WTC11 (cell line): ENCODE measurements at regions not wholly inside any gene's neighbourhood (a gene's known extent, or its start where the extent isn't known, plus 50 kb on each side); places are given as distances from the start of the nearest gene placed in this dataset.

ENCODE experiments used
- ATAC-seq: fragments of 200-7000 bp; cut with Tn5 transposase; 2 replicates; pipeline ENCODE4 v1.10.0; 2021; ENCODE audit warnings: mild to moderate bottlenecking, moderate library complexity
- CTCF ChIA-PET: fragments of 300-600 bp; sonication (Branson Sonifier 250); formaldehyde crosslinking; loops from one replicate; lab custom pipeline; 2021; ENCODE audit warnings: antibody characterized with exemption; lab: Charles Lee
- POLR2A ChIA-PET: fragments of 350-600 bp; sonication (Branson Sonifier 250); formaldehyde crosslinking; loops from one replicate; lab custom pipeline; 2021; ENCODE audit warnings: antibody characterized with exemption; lab: Charles Lee
- DNase-seq: peaks from one replicate; pipeline ENCODE4 v3.0.0; 2021; ENCODE audit warnings: low spot score
- H3K27ac Mint-ChIP-seq: 2 replicates; pipeline ENCODE4 v1.8.0; 2021; ENCODE audit warnings: mixed read lengths
- H3K27me3 Mint-ChIP-seq: 2 replicates; pipeline ENCODE4 v1.8.0; 2021; ENCODE audit warnings: low read depth, mild to moderate bottlenecking, moderate library complexity, mixed read lengths
- H3K36me3 Mint-ChIP-seq: 2 replicates; pipeline ENCODE4 v1.8.0; 2021; ENCODE audit warnings: mixed read lengths
- H3K4me1 Mint-ChIP-seq: 2 replicates; pipeline ENCODE4 v1.8.0; 2022; ENCODE audit warnings: mixed read lengths
- H3K4me3 Mint-ChIP-seq: 2 replicates; pipeline ENCODE4 v1.8.0; 2021; ENCODE audit warnings: mild to moderate bottlenecking, moderate library complexity, mixed read lengths
- H3K9me3 Mint-ChIP-seq: 2 replicates; pipeline ENCODE4 v1.8.0; 2021; ENCODE audit warnings: mixed read lengths
- CREB1 ChIP-seq: sonication (generic); formaldehyde crosslinking; IDR thresholded peaks from 2 replicates; pipeline ENCODE4 v1.8.0; 2023; ENCODE audit warnings: mild to moderate bottlenecking, missing genetic modification reagents
- CREM ChIP-seq: sonication (generic); formaldehyde crosslinking; IDR thresholded peaks from 2 replicates; pipeline ENCODE4 v1.8.1; 2022; ENCODE audit warnings: mild to moderate bottlenecking, missing genetic modification reagents, moderate library complexity
- ETV6 ChIP-seq: sonication (generic); formaldehyde crosslinking; IDR thresholded peaks from 2 replicates; pipeline ENCODE4 v1.8.1; 2022; ENCODE audit warnings: mild to moderate bottlenecking, missing genetic modification reagents
- GRHL2 ChIP-seq: fragments of 250-450 bp; sonication (Bioruptor Pico); IDR thresholded peaks from 2 replicates; pipeline ENCODE4 v1.8.0; 2022; ENCODE audit warnings: mild to moderate bottlenecking, moderate library complexity; ENCODE audit not compliant: insufficient replicate concordance, severe bottlenecking
- GTF2I ChIP-seq: fragments of 250-450 bp; sonication (Bioruptor Pico); conservative IDR thresholded peaks from 2 replicates; pipeline ENCODE4 v1.4.0; 2021; ENCODE audit warnings: mild to moderate bottlenecking
- JUN ChIP-seq: sonication (generic); formaldehyde crosslinking; IDR thresholded peaks from 2 replicates; pipeline ENCODE4 v1.8.0; 2023; ENCODE audit warnings: mild to moderate bottlenecking, missing genetic modification reagents
- NFATC4 ChIP-seq: fragments of 250-450 bp; sonication (Bioruptor Pico); IDR thresholded peaks from 2 replicates; pipeline ENCODE4 v1.9.0; 2021; ENCODE audit warnings: mild to moderate bottlenecking
- NR3C1 ChIP-seq: sonication (generic); formaldehyde crosslinking; conservative IDR thresholded peaks from 2 replicates; pipeline ENCODE4 v1.8.1; 2023; ENCODE audit warnings: low read depth, mild to moderate bottlenecking, missing genetic modification reagents
- PRRX2 ChIP-seq: fragments of 250-450 bp; sonication (Bioruptor Pico); IDR thresholded peaks from 2 replicates; pipeline ENCODE4 v1.8.0; 2021; ENCODE audit warnings: mild to moderate bottlenecking
- RELA ChIP-seq: sonication (generic); formaldehyde crosslinking; IDR thresholded peaks from 2 replicates; pipeline ENCODE4 v1.8.1; 2022; ENCODE audit warnings: missing genetic modification reagents, mild to moderate bottlenecking, borderline replicate concordance
- SMAD3 ChIP-seq: sonication (generic); formaldehyde crosslinking; IDR thresholded peaks from 2 replicates; pipeline ENCODE4 v1.8.0; 2022; ENCODE audit warnings: missing genetic modification reagents, mild to moderate bottlenecking, borderline replicate concordance
- SP1 ChIP-seq: sonication (generic); formaldehyde crosslinking; conservative IDR thresholded peaks from 2 replicates; pipeline ENCODE4 v1.8.1; 2022; ENCODE audit warnings: missing genetic modification reagents
- ZBTB21 ChIP-seq: sonication (generic); formaldehyde crosslinking; IDR thresholded peaks from 2 replicates; pipeline ENCODE4 v1.8.1; 2023; ENCODE audit warnings: mild to moderate bottlenecking, missing genetic modification reagents, borderline replicate concordance
- ZNF232 ChIP-seq: sonication (generic); formaldehyde crosslinking; IDR thresholded peaks from 2 replicates; pipeline ENCODE4 v1.8.0; 2022; ENCODE audit warnings: mild to moderate bottlenecking, missing genetic modification reagents
- ZNF317 ChIP-seq: sonication (generic); formaldehyde crosslinking; IDR thresholded peaks from 2 replicates; pipeline ENCODE4 v1.8.1; 2023; ENCODE audit warnings: low read depth, mild to moderate bottlenecking, moderate library complexity, missing genetic modification reagents, borderline replicate concordance
- ZNF396 ChIP-seq: fragments of 250-450 bp; sonication (Bioruptor Pico); IDR thresholded peaks from 2 replicates; pipeline ENCODE4 v1.8.0; 2021; ENCODE audit warnings: mild to moderate bottlenecking, moderate library complexity, borderline replicate concordance
- TF ChIP-seq, protein P1 (sequence below): sonication (generic); formaldehyde crosslinking; IDR thresholded peaks from 2 replicates; pipeline ENCODE4 v1.8.1; 2023; ENCODE audit warnings: mild to moderate bottlenecking, missing genetic modification reagents, moderate library complexity
- TF ChIP-seq, protein P2 (sequence below): fragments of 200-600 bp; IDR thresholded peaks from 2 replicates; pipeline ENCODE4 v1.8.0; 2022; ENCODE audit warnings: antibody characterized with exemption
- TF ChIP-seq, protein P3 (sequence below): sonication (generic); formaldehyde crosslinking; IDR thresholded peaks from 2 replicates; pipeline ENCODE4 v1.8.0; 2022; ENCODE audit warnings: mild to moderate bottlenecking, missing genetic modification reagents
- TF ChIP-seq, protein P4 (sequence below): sonication (generic); formaldehyde crosslinking; IDR thresholded peaks from 2 replicates; pipeline ENCODE4 v1.8.1; 2022; ENCODE audit warnings: mild to moderate bottlenecking, missing genetic modification reagents, moderate library complexity, borderline replicate concordance

DNA sequence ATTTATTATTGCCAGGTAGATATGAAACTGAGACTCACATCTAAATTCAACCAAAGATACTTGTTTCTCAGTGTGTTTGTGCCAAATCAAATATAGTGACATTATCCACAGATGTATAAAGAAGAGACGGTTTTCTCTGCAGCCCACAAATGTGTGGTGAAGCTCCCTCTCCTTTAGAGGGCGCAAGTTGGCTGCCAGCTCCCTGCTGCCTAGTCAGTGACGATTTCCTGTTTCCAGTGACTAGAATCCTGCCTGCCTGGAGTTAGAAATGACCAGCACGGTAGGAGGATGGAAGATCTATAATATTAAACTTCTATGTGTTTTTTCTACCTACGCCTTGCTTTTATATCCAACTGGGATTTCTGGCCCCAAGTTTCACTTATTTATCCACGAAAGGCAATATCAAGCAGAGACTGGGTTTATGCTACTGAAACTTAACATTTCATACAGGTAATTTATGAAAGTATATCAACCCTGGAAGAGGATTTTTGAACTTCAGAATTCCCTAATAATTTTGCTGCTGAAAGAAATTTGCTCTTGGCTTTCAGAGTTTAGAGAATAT is 1793.7 kb upstream of the TENM3 start:
- Mint-ChIP-seq H3K27ac (no peak overlapping the region), H3K4me3 (no peak overlapping the region), H3K27me3 (no peaks in the 10 kb centered on the region), H3K9me3 (no peaks in the 10 kb centered on the region), H3K4me1 (peaks cover 26% of the 10 kb centered on the region), H3K36me3 (no peaks in the 10 kb centered on the region)
- TF ChIP-seq CREB1 (CRISPR knock-in tag) (no peak), RELA (CRISPR knock-in tag) (no peak), CREM (CRISPR knock-in tag) (0 out of 2 replicates have a peak, but pooled peaks have one; percentile 33), SMAD3 (no peak), ZBTB21 (CRISPR knock-in tag) (0 out of 2 replicates have a peak, but pooled peaks have one; percentile 18), PRRX2 (CRISPR knock-in tag) (no peak)
- TF ChIP-seq, protein P1, sequence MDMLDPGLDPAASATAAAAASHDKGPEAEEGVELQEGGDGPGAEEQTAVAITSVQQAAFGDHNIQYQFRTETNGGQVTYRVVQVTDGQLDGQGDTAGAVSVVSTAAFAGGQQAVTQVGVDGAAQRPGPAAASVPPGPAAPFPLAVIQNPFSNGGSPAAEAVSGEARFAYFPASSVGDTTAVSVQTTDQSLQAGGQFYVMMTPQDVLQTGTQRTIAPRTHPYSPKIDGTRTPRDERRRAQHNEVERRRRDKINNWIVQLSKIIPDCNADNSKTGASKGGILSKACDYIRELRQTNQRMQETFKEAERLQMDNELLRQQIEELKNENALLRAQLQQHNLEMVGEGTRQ (CRISPR knock-in tag), result no peak
- TF ChIP-seq, protein P2, sequence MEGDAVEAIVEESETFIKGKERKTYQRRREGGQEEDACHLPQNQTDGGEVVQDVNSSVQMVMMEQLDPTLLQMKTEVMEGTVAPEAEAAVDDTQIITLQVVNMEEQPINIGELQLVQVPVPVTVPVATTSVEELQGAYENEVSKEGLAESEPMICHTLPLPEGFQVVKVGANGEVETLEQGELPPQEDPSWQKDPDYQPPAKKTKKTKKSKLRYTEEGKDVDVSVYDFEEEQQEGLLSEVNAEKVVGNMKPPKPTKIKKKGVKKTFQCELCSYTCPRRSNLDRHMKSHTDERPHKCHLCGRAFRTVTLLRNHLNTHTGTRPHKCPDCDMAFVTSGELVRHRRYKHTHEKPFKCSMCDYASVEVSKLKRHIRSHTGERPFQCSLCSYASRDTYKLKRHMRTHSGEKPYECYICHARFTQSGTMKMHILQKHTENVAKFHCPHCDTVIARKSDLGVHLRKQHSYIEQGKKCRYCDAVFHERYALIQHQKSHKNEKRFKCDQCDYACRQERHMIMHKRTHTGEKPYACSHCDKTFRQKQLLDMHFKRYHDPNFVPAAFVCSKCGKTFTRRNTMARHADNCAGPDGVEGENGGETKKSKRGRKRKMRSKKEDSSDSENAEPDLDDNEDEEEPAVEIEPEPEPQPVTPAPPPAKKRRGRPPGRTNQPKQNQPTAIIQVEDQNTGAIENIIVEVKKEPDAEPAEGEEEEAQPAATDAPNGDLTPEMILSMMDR, result peak; percentile 51; the same call in 1 of the 2 replicates
- ATAC-seq (peak; percentile 99), DNase-seq (peak; percentile 56)
- ChIA-PET CTCF (interaction anchor here (0.6 to 1.5 kb wide), 7 partner anchors 8 to 215 kb away, joined by 3 to 8 read pairs (median 4); no protein-coding TSS in a partner anchor), POLR2A (no interaction called here)

DNA sequence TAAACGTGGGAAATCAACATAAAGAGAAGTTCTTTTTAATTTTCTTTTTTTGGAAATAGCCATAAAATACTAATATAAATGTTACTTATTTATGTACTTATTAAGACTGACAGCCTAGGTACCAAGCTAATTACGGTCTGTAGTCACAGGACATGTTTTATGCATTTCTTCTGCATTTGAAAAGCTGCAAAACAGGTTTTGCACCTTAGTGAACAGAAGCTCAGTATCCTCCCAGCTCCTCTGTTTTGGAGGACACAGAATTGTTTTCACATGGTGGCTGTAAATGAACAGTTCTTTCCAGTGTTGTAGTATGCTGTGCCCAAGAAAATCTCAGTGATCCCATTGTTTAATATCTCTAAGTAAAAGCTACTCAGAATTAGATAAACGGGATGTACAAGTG is 1788.0 kb upstream of the TENM3 start:
- Mint-ChIP-seq H3K27ac (peak overlapping the region; percentile 72; the same call in 1 of the 2 replicates), H3K36me3 (no peaks in the 10 kb centered on the region), H3K9me3 (no peaks in the 10 kb centered on the region), H3K4me3 (no peak overlapping the region), H3K27me3 (no peaks in the 10 kb centered on the region; the same call in 1 of the 2 replicates), H3K4me1 (peaks cover 49% of the 10 kb centered on the region)
- peak; percentile 61 for ATAC-seq
- TF ChIP-seq SMAD3 (no peak), JUN (CRISPR knock-in tag) (no peak), ZNF317 (CRISPR knock-in tag) (no peak), NFATC4 (no peak)
- CTCF ChIA-PET, result interaction anchor here (1.0 to 1.4 kb wide), 3 partner anchors 25 to 588 kb away, joined by 3 to 6 read pairs (median 3); no protein-coding TSS in a partner anchor
- no peak for DNase-seq
- POLR2A ChIA-PET, result no interaction called here

DNA sequence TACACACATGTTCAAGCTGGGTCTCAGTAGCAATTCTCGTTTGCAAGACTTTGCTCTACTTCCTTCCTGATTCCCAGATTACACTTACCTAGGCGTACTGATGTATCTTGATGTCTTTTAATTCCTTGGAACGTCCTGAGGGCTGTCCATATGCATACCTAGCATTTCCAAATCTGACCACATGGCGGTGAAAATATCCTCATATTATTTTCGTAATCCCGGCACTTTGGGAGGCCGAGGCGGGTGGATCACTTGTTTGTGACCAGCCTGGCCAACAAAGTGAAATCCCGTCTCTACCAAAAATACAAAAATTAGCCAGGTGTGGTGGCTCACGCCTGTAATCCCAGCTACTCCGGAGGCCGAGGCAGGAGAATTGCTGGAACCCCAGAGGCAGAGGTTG is 1786.3 kb upstream of the TENM3 start:
- Mint-ChIP-seq H3K27ac (peak overlapping the region; percentile 65; the same call in 1 of the 2 replicates), H3K4me1 (peaks cover 46% of the 10 kb centered on the region), H3K27me3 (no peaks in the 10 kb centered on the region; the same call in 1 of the 2 replicates), H3K9me3 (no peaks in the 10 kb centered on the region), H3K36me3 (no peaks in the 10 kb centered on the region), H3K4me3 (no peak overlapping the region)
- peak; percentile 16 for DNase-seq
- CTCF ChIA-PET, result interaction anchor here (1.8 kb wide), 1 partner anchor 7 kb away, joined by 8 read pairs; no protein-coding TSS in a partner anchor
- POLR2A ChIA-PET, result no interaction called here
- TF ChIP-seq RELA (CRISPR knock-in tag) (no peak), GTF2I (no peak)
- TF ChIP-seq, protein P2, result 0 out of 2 replicates have a peak, but pooled peaks have one; percentile 10
- peak; percentile 71 for ATAC-seq

DNA sequence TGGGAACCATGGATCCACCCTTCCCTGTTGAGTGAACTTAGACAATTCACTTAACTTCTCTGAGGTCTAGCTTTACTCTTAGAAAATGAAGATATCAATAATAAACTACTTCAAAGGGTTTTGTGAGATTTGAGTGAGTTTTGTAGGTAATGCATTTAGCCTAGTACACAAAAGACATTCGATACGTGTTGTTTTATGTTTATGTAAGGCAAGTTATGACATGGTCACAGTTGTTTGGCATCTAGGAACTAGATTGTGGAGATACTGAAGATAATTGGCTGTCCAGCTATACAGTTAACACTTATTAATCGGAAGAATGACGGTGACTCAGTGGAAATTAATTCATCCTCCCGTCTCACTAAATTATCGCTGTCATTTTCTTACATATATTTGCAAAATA is 1781.1 kb upstream of the TENM3 start:
- H3K27ac Mint-ChIP-seq, result no peak overlapping the region; the same call in 1 of the 2 replicates
- H3K36me3 Mint-ChIP-seq, result no peaks in the 10 kb centered on the region
- H3K4me1 Mint-ChIP-seq, result peaks cover 12% of the 10 kb centered on the region
- DNase-seq (no peak), ATAC-seq (no peak)
- no peak overlapping the region for H3K4me3 Mint-ChIP-seq
- H3K9me3 Mint-ChIP-seq, result no peaks in the 10 kb centered on the region
- ChIA-PET POLR2A (no interaction called here), CTCF (no interaction called here)
- H3K27me3 Mint-ChIP-seq, result no peaks in the 10 kb centered on the region; the same call in 1 of the 2 replicates
- TF ChIP-seq ZNF396, result no peak
- no peak for TF ChIP-seq ETV6
- no peak for TF ChIP-seq SP1 (CRISPR knock-in tag)
- TF ChIP-seq GRHL2 (CRISPR knock-in tag), result no peak
- no peak for TF ChIP-seq SMAD3
- TF ChIP-seq RELA (CRISPR knock-in tag), result no peak
- TF ChIP-seq, protein P3, sequence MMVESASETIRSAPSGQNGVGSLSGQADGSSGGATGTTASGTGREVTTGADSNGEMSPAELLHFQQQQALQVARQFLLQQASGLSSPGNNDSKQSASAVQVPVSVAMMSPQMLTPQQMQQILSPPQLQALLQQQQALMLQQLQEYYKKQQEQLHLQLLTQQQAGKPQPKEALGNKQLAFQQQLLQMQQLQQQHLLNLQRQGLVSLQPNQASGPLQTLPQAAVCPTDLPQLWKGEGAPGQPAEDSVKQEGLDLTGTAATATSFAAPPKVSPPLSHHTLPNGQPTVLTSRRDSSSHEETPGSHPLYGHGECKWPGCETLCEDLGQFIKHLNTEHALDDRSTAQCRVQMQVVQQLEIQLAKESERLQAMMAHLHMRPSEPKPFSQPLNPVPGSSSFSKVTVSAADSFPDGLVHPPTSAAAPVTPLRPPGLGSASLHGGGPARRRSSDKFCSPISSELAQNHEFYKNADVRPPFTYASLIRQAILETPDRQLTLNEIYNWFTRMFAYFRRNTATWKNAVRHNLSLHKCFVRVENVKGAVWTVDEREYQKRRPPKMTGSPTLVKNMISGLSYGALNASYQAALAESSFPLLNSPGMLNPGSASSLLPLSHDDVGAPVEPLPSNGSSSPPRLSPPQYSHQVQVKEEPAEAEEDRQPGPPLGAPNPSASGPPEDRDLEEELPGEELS, result no peak
- no peak for TF ChIP-seq ZNF232 (CRISPR knock-in tag)
- no peak for TF ChIP-seq NR3C1 (CRISPR knock-in tag)
- TF ChIP-seq, protein P4, sequence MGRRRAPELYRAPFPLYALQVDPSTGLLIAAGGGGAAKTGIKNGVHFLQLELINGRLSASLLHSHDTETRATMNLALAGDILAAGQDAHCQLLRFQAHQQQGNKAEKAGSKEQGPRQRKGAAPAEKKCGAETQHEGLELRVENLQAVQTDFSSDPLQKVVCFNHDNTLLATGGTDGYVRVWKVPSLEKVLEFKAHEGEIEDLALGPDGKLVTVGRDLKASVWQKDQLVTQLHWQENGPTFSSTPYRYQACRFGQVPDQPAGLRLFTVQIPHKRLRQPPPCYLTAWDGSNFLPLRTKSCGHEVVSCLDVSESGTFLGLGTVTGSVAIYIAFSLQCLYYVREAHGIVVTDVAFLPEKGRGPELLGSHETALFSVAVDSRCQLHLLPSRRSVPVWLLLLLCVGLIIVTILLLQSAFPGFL (CRISPR knock-in tag), result no peak
- no peak for TF ChIP-seq PRRX2 (CRISPR knock-in tag)
